Fibroblast of villous mesenchyme (primary cell): ENCODE measurements at regions not wholly inside any gene's neighbourhood (a gene's known extent, or its start where the extent isn't known, plus 50 kb on each side); places are given as distances from the start of the nearest gene placed in this dataset.

Source experiments
- DNase-seq: peaks from one replicate; pipeline ENCODE4 v3.0.0-alpha.2; 2010; ENCODE audit warnings: low read depth
- H3K4me3 ChIP-seq: 2 replicates; pipeline ENCODE4 v1.5.1; 2011; ENCODE audit warnings: low read depth, mild to moderate bottlenecking, low read length
- TF ChIP-seq, protein P1 (sequence below): IDR thresholded peaks from 2 replicates; pipeline ENCODE4 v1.5.1; 2012; ENCODE audit warnings: low read depth, mild to moderate bottlenecking, low read length; ENCODE audit not compliant: insufficient read depth

- TF ChIP-seq, protein P1, sequence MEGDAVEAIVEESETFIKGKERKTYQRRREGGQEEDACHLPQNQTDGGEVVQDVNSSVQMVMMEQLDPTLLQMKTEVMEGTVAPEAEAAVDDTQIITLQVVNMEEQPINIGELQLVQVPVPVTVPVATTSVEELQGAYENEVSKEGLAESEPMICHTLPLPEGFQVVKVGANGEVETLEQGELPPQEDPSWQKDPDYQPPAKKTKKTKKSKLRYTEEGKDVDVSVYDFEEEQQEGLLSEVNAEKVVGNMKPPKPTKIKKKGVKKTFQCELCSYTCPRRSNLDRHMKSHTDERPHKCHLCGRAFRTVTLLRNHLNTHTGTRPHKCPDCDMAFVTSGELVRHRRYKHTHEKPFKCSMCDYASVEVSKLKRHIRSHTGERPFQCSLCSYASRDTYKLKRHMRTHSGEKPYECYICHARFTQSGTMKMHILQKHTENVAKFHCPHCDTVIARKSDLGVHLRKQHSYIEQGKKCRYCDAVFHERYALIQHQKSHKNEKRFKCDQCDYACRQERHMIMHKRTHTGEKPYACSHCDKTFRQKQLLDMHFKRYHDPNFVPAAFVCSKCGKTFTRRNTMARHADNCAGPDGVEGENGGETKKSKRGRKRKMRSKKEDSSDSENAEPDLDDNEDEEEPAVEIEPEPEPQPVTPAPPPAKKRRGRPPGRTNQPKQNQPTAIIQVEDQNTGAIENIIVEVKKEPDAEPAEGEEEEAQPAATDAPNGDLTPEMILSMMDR = no peak
- DNase-seq = no peak
- no peak overlapping the region for H3K4me3 ChIP-seq
Observed at GRCh38 chr9:17929506-17929905, 350.6 kb downstream of the SH3GL2 start.

DNA sequence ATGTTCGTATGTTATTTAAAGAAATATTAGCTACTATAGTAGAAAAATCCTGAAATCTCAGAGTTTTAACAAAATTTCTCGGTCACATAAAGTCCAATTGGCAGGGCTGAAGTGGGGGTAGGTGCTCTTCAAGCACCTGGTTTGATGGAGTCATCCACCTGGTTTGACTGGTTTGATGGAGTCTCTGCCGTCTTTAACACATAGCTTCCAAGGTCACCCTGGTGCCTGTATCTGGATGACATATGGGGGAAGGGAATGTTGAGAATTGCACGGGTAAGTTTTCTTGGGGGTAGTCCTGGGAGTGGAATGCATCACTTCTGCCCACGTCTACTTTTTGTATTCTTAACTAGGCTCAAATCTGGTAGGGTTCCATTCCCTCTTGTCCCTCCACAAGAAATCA is 351.2 kb downstream of the SH3GL2 start:
- DNase-seq = no peak
- TF ChIP-seq, protein P1 = no peak
- no peak overlapping the region for H3K4me3 ChIP-seq

- no peak overlapping the region for H3K4me3 ChIP-seq
- TF ChIP-seq, protein P1 = no peak
- DNase-seq = no peak
Observed at GRCh38 chr9:17936365-17936764, 357.5 kb downstream of the SH3GL2 start.

- DNase-seq = no peak
- TF ChIP-seq, protein P1 = no peak
- no peak overlapping the region for H3K4me3 ChIP-seq
Observed at GRCh38 chr9:17938035-17938655, 359.3 kb downstream of the SH3GL2 start.

DNA sequence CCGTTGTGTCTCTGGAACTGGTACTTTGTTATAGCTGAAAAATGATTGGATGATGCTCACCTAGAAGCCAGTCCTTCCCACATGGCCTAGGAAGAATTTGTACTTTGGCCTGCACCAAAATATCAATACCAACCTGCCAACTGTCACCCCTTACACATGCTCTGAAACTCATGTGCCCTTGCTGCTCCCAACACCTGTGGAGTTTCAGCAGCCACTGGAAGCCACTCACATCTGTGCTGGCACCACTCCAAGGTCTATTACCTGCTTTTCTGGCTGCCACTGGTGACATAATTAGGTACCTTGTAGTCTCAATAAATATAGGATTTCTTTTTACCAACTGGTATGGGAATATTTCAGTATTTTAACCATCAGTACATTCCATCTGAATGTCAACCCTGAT is 363.6 kb downstream of the SH3GL2 start:
- TF ChIP-seq, protein P1 = no peak
- H3K4me3 ChIP-seq = no peak overlapping the region
- no peak for DNase-seq

- DNase-seq = no peak
- TF ChIP-seq, protein P1 = no peak
- H3K4me3 ChIP-seq = no peak overlapping the region
Observed at GRCh38 chr9:17955409-17955808, 376.5 kb downstream of the SH3GL2 start.

DNA sequence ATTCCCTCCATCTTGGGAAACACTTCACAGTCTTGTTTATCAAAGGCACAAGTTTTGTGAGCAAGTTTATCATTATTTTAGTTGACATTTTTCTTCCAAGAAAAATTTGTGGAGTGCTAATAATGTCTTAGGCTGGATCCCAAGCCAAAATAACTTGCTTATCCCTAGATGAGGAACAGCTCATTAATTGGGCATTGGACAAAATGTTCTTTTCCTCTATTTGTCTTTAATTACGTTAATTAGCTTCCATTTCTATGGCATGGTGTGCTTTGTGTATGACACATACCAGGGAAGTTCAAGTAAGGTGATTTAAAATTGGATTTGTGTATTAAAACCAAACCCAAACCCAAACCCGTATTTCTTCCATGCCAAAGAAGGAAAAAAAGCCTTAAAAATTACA is 379.5 kb downstream of the SH3GL2 start:
- TF ChIP-seq, protein P1 = no peak
- no peak overlapping the region for H3K4me3 ChIP-seq
- peak; percentile 5 for DNase-seq
